Tibial nerve (tissue), 4 donors: ENCODE measurements at regions not wholly inside any gene's neighbourhood (a gene's known extent, or its start where the extent isn't known, plus 50 kb on each side); places are given as distances from the start of the nearest gene placed in this dataset.

Experiments
- DNase-seq, 2 donors: peaks; one replicate each; pipeline ENCODE4 v3.0.0-alpha.2; 2019; ENCODE audit warnings: low spot score in 2 of 2
- H3K27ac ChIP-seq, 4 donors: fragments of 200-600 bp; sonication (generic) in 3 of 4; one replicate each; pipeline ENCODE4 v1.5.1; 2017 to 2019; ENCODE audit warnings: mild to moderate bottlenecking in 1 of 4
- H3K27me3 ChIP-seq, 2 donors: fragments of 200-600 bp; sonication (generic) in 1 of 2; one replicate each; pipeline versions ENCODE4 v1.5.1 to v1.6.0; 2017 to 2019
- H3K36me3 ChIP-seq, 3 donors: fragments of 200-600 bp; sonication (generic); one replicate each; pipeline ENCODE4 v1.5.1; 2018 to 2019
- H3K4me1 ChIP-seq, 4 donors: fragments of 200-600 bp; sonication (generic) in 3 of 4; one replicate each; pipeline ENCODE4 v1.5.1; 2017 to 2019
- H3K4me3 ChIP-seq, 4 donors: fragments of 200-600 bp; sonication (generic) in 3 of 4; one replicate each; pipeline ENCODE4 v1.5.1; 2017 to 2019; ENCODE audit warnings: mild to moderate bottlenecking in 1 of 4, moderate library complexity in 1 of 4
- H3K9me3 ChIP-seq, 4 donors: fragments of 200-600 bp; sonication (generic) in 3 of 4; one replicate each; pipeline ENCODE4 v1.5.1; 2017 to 2019
- EP300 ChIP-seq, 2 donors: sonication (generic); formaldehyde crosslinking; IDR thresholded peaks; one replicate each; pipeline ENCODE4 v1.6.1; 2017; ENCODE audit warnings: antibody characterized with exemption in 2 of 2, mild to moderate bottlenecking in 1 of 2
- POLR2A ChIP-seq, 2 donors: fragments of 450-650 bp; IDR thresholded peaks; one replicate each; pipeline ENCODE4 v1.6.1; 2017; ENCODE audit warnings: antibody characterized with exemption in 2 of 2, mild to moderate bottlenecking in 2 of 2, moderate library complexity in 2 of 2
- WGBS, 2 donors: methylation state at CpG; one replicate each; pipeline ENCODE4 v1.1.5; 2018; 5-methylcytosine and 5-hydroxymethylcytosine counted together
- TF ChIP-seq, protein P1 (sequence below), 5 experiments: fragments of 200-600 bp in 3 of 5; fragments of 450-650 bp in 2 of 5; sonication (generic) in 3 of 5; IDR thresholded peaks; one replicate each; pipeline ENCODE4 v1.5.1; 2016 to 2019; ENCODE audit warnings: antibody characterized with exemption in 5 of 5, mild to moderate bottlenecking in 3 of 5, moderate library complexity in 2 of 5

DNA sequence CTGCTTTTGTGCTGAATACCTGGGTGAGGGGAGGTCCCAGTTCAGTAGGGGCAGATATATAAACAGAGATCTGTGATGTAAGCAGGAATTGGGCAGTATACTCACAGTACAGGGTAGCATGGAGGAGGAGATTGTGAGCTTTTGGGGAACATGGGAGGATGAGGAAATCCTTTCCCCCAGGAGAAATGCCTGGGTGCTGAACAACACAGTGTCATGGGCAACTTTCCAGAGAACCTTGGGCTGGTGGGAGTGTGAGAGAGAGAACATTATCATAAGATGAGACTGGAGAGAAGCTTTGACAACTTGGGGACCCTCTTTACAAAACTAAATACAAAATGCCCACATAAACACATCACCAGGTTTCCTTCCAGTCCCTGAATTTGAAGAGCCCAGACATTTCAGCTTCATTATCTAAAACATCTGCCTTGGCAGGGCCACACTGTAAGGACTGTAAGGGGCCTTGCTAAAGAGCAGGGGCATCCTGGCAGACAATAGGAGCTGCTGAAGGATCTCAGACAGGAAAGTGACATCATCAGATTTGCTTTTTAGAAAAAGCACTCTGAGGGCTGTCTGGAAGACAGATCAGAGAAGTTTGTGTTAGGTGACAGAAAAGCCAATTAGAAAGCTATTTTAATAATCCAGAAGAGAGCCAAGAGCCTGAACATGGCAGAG lies 105.1 kb upstream of the FOXN2 start:
- TF ChIP-seq, protein P1, sequence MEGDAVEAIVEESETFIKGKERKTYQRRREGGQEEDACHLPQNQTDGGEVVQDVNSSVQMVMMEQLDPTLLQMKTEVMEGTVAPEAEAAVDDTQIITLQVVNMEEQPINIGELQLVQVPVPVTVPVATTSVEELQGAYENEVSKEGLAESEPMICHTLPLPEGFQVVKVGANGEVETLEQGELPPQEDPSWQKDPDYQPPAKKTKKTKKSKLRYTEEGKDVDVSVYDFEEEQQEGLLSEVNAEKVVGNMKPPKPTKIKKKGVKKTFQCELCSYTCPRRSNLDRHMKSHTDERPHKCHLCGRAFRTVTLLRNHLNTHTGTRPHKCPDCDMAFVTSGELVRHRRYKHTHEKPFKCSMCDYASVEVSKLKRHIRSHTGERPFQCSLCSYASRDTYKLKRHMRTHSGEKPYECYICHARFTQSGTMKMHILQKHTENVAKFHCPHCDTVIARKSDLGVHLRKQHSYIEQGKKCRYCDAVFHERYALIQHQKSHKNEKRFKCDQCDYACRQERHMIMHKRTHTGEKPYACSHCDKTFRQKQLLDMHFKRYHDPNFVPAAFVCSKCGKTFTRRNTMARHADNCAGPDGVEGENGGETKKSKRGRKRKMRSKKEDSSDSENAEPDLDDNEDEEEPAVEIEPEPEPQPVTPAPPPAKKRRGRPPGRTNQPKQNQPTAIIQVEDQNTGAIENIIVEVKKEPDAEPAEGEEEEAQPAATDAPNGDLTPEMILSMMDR (IDR thresholded peaks at IDR 0.05), result no peak
- TF ChIP-seq EP300 (IDR thresholded peaks at IDR 0.05), result peak in 1 of 2 donors; percentile 19
- Histone ChIP-seq H3K27ac (peak overlapping the region in 2 of 4 donors; percentile 53 to 90), H3K9me3 (no peaks in the 10 kb centered on the region), H3K4me1 (peaks cover 0 to 55% (median 22%) of the 10 kb centered on the region in 4 donors), H3K27me3 (no peaks in the 10 kb centered on the region), H3K36me3 (no peaks in the 10 kb centered on the region), H3K4me3 (no peak overlapping the region)
- DNase-seq, result peak in 1 of 2 donors; percentile 58

GRCh38 chr2:48210189-48210588 lies 104.3 kb upstream of the FOXN2 start:
- no peaks in the 10 kb centered on the region for H3K36me3 ChIP-seq
- no peak for DNase-seq
- H3K4me1 ChIP-seq, result peaks cover 0 to 47% (median 22%) of the 10 kb centered on the region in 4 donors
- no peaks in the 10 kb centered on the region for H3K27me3 ChIP-seq
- H3K4me3 ChIP-seq, result no peak overlapping the region
- no peaks in the 10 kb centered on the region for H3K9me3 ChIP-seq
- no peak overlapping the region for H3K27ac ChIP-seq
- 88 to 96% methylated on average over 2 of the region's 2 CpGs for WGBS, 2 donors
- TF ChIP-seq, protein P1 (IDR thresholded peaks at IDR 0.05), result no peak
- TF ChIP-seq POLR2A (IDR thresholded peaks at IDR 0.05) (no peak), EP300 (IDR thresholded peaks at IDR 0.05) (no peak)

DNA sequence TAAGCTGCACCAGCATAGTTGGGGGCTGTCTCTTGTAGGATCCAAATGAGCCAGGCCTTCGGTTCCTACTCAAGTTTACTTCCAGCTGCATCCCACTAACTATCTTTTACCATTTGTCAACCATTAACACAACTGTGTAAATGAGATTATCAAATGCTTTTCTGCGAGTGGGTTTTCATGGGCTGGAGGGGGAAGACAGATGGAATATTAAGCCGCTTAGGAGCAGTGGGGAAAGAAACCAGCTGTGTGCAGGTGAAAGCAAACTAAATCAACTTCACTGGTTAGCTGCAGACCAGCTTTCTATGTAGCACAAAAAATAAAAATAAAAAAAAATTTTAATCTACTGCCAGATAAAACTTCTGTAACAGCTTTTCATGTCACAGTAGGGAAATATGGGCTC lies 100.8 kb upstream of the FOXN2 start:
- 74 to 79% methylated on average over 3 of the region's 3 CpGs for WGBS, 2 donors

GRCh38 chr2:48218169-48218568 lies 96.3 kb upstream of the FOXN2 start:
- WGBS, 2 donors, result 88 to 92% methylated on average over 2 of the region's 2 CpGs
- no peak for TF ChIP-seq EP300 (IDR thresholded peaks at IDR 0.05)
- no peak for TF ChIP-seq POLR2A (IDR thresholded peaks at IDR 0.05)
- TF ChIP-seq, protein P1 (IDR thresholded peaks at IDR 0.05), result no peak
- H3K36me3 ChIP-seq, result no peaks in the 10 kb centered on the region
- H3K9me3 ChIP-seq, result no peaks in the 10 kb centered on the region
- no peaks in the 10 kb centered on the region for H3K4me1 ChIP-seq
- no peak for DNase-seq
- H3K4me3 ChIP-seq, result no peak overlapping the region
- H3K27me3 ChIP-seq, result no peaks in the 10 kb centered on the region
- no peak overlapping the region for H3K27ac ChIP-seq

More for the DNA sequence above, 100.8 kb upstream of the FOXN2 start:
- Histone ChIP-seq H3K9me3 (no peaks in the 10 kb centered on the region), H3K4me1 (peaks cover 0 to 15% (median 8%) of the 10 kb centered on the region in 4 donors), H3K36me3 (no peaks in the 10 kb centered on the region), H3K27ac (no peak overlapping the region), H3K4me3 (no peak overlapping the region), H3K27me3 (no peaks in the 10 kb centered on the region)
- TF ChIP-seq EP300 (IDR thresholded peaks at IDR 0.05) (no peak), POLR2A (IDR thresholded peaks at IDR 0.05) (no peak)
- TF ChIP-seq, protein P1 (IDR thresholded peaks at IDR 0.05), result no peak
- no peak for DNase-seq

DNA sequence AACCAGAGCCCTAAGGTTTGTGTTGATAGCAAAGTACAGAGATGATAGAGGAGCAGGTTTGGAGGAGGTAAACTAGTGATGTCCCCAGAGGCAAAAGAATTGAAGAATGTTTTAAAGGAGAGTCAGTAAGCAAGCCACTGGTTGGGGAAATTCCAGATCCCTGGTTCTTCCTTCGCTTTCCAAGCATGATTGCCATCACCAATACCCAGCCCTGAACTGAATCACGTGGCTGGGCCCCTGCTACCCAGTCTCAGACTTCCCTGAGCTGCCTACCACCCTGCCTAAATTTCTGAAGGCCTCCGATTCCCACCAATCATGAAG lies 95.3 kb upstream of the FOXN2 start:
- WGBS, 2 donors, result 84 to 90% methylated on average over 3 of the region's 3 CpGs
- Histone ChIP-seq H3K4me1 (no peaks in the 10 kb centered on the region), H3K9me3 (no peaks in the 10 kb centered on the region), H3K27ac (no peak overlapping the region), H3K27me3 (no peaks in the 10 kb centered on the region), H3K4me3 (no peak overlapping the region), H3K36me3 (no peaks in the 10 kb centered on the region)
- no peak for DNase-seq
- no peak for TF ChIP-seq EP300 (IDR thresholded peaks at IDR 0.05)
- TF ChIP-seq, protein P1 (IDR thresholded peaks at IDR 0.05), result no peak
- TF ChIP-seq POLR2A (IDR thresholded peaks at IDR 0.05), result no peak
